Activated CD4-positive, alpha-beta T cell treated with anti-CD3 and anti-CD28 coated beads, Interleukin-2, amount 10 ng/mL, durations not matched to agents 7 days and 5 days (primary cell): ENCODE measurements at regions not wholly inside any gene's neighbourhood (a gene's known extent, or its start where the extent isn't known, plus 50 kb on each side); places are given as distances from the start of the nearest gene placed in this dataset.

Experiments
- CTCF ChIA-PET: fragments of 350-600 bp; sonication (Branson Sonifier 250); formaldehyde crosslinking; loops from one replicate; lab custom pipeline; 2021; ENCODE audit warnings: antibody characterized with exemption; lab: Charles Lee
- POLR2A ChIA-PET: fragments of 350-600 bp; sonication (Branson Sonifier 250); formaldehyde crosslinking; loops from one replicate; lab custom pipeline; 2021; ENCODE audit warnings: antibody characterized with exemption; lab: Charles Lee
- DNase-seq: peaks from one replicate; pipeline ENCODE4 v3.0.0-alpha.2; 2020
- H3K27ac Mint-ChIP-seq: one replicate; pipeline ENCODE4 v1.8.0; 2021; ENCODE audit warnings: mild to moderate bottlenecking, moderate library complexity, mixed read lengths
- H3K27me3 Mint-ChIP-seq: one replicate; pipeline ENCODE4 v1.8.0; 2021; ENCODE audit warnings: mixed read lengths
- H3K36me3 Mint-ChIP-seq: one replicate; pipeline ENCODE4 v1.8.0; 2021; ENCODE audit warnings: low read depth, mixed read lengths
- H3K4me1 Mint-ChIP-seq: one replicate; pipeline ENCODE4 v1.8.0; 2021; ENCODE audit warnings: mixed read lengths
- H3K4me3 Mint-ChIP-seq: one replicate; pipeline ENCODE4 v1.8.0; 2021; ENCODE audit warnings: mild to moderate bottlenecking, moderate library complexity, mixed read lengths
- H3K9me3 Mint-ChIP-seq: one replicate; pipeline ENCODE4 v1.8.0; 2021; ENCODE audit warnings: mixed read lengths

DNA sequence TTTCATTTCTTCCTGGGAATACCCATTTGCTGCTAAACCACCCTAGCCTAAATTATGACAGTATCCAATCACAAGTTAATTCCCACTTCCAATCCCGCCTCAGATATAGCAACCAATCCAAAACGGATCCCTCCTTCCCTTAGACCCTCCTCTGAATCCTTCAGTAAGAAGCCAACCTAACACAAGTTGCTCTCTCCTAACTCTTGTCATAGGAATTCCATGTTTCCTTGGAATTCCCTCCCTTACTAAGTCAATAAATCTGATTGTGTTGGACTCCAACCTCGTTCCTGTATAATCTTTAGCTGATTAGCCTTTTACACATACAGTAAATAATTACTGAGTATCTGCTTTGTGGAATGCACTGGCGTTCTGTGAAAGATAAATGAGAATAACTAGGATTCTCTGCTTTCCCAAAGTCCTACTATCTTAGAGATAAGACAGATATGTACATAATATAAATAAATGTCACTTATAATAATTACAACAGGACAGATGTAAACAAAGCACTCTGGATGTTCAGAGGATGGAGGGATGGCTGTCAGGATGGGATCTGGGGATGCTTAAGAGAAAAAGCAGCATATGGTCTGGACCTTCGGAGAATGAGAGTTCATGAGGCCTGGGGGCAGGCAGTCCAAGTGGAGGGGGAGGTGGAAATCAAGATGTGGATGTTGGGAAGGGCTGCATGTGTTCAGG lies 185.8 kb upstream of the SOX5 start:
- H3K27me3 Mint-ChIP-seq: no peaks in the 10 kb centered on the region
- CTCF ChIA-PET: no interaction called here
- H3K9me3 Mint-ChIP-seq: no peaks in the 10 kb centered on the region
- H3K36me3 Mint-ChIP-seq: no peaks in the 10 kb centered on the region
- H3K27ac Mint-ChIP-seq: no peak overlapping the region
- H3K4me1 Mint-ChIP-seq: no peaks in the 10 kb centered on the region
- DNase-seq: no peak
- POLR2A ChIA-PET: no interaction called here
- H3K4me3 Mint-ChIP-seq: no peak overlapping the region

DNA sequence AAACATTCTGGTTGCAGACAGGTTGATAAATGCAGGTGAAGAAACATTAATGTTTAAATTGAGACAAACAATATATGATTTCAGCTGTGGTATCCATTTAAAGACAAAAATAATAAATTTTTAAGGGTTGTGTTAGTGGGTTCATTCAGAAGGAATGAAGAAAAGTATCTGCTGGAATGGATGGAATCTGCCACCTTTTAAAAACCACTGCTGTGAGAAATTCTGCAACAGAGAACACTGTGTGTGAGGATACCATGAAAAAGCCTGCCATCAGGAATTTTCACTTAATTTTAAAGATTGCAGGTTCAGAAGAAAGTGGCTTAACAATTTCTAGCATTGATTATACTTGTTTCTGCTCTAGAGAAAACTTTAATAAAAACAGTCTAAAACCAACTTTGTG lies 184.6 kb upstream of the SOX5 start:
- Mint-ChIP-seq H3K27ac (no peak overlapping the region), H3K27me3 (no peaks in the 10 kb centered on the region), H3K9me3 (no peaks in the 10 kb centered on the region), H3K36me3 (no peaks in the 10 kb centered on the region), H3K4me3 (no peak overlapping the region), H3K4me1 (no peaks in the 10 kb centered on the region)
- ChIA-PET CTCF (no interaction called here), POLR2A (no interaction called here)
- DNase-seq: no peak

DNA sequence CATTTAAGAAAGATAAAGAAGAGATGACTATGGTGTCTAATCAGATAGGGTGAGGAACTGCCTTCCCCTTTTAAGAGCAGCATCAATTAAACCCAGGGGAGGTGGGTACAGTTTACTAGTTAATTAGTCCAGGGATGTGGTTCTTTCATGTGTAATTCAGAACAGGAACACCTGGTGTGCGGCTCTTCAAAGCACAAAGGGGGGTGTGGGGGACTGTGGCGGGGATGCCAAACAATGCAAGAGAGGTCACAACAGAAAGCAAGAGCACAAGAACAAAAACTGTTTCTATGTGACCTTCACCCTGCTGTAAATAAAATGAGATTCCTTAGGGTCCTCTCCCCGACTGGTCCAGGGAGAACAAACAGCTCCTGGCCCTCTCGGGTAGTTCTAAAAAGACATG lies 183.9 kb upstream of the SOX5 start:
- no peak overlapping the region for H3K4me3 Mint-ChIP-seq
- DNase-seq: no peak
- ChIA-PET POLR2A (no interaction called here), CTCF (no interaction called here)
- H3K36me3 Mint-ChIP-seq: no peaks in the 10 kb centered on the region
- no peaks in the 10 kb centered on the region for H3K9me3 Mint-ChIP-seq
- H3K27me3 Mint-ChIP-seq: no peaks in the 10 kb centered on the region
- H3K4me1 Mint-ChIP-seq: no peaks in the 10 kb centered on the region
- H3K27ac Mint-ChIP-seq: no peak overlapping the region

DNA sequence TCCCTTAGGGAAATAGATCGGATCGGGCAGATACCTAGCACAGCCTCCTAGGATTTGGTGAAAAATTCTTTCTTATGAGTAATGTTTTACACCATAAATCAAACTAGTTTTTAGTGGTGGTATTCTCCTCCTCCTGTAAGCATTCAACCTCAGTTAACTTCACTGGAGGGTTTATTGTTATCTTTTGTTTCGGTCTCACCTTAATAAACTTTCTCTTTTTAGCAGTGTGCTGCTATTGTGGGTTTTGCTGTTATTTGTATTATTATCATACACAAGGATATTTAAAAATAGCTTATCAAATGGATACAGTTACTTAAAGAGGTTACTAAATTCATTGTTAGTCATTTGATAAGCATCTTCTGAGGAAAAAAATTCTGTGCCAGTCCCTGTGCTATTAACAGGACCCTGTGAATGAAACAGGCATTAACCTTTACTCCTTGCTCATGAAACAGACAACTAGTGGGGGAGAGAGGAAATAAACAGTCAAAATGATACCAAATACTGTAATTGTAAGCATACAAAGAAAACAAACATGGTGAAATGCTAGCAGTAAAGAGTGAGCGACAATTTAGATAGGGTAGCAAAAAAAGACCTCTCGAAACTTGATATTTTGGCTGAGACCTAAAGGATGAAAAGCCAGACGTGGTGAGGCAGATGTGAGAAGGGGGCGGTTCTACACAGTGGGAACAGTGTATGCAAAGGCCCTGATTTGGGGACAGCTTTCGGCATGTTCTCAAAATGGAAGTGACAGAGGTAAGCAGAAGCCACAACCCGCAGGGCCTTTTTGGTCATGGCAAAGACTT lies 178.7 kb upstream of the SOX5 start:
- no peak for DNase-seq
- Mint-ChIP-seq H3K4me3 (no peak overlapping the region), H3K27ac (no peak overlapping the region), H3K4me1 (no peaks in the 10 kb centered on the region), H3K9me3 (no peaks in the 10 kb centered on the region), H3K36me3 (no peaks in the 10 kb centered on the region), H3K27me3 (no peaks in the 10 kb centered on the region)
- CTCF ChIA-PET: no interaction called here
- POLR2A ChIA-PET: no interaction called here

DNA sequence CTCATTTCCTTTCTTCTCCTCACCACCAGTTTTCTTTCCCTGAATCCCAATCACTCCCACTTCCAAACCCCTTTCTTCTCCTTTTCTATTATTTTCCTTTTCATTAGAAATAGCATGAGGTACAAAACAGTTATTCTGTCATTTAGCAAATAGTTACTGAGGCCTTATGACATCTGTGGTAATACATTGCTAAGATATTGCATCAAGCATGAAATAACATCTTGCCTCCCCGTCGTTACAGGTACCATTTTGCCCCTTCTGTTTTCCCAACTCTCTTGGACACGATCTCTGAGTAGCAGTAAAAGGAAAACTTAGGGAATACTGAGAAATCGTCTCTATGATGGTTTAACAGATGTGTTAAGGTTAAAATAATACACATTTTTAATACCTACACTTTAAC lies 175.8 kb upstream of the SOX5 start:
- no peak overlapping the region for H3K27ac Mint-ChIP-seq
- no peak overlapping the region for H3K4me3 Mint-ChIP-seq
- H3K4me1 Mint-ChIP-seq: no peaks in the 10 kb centered on the region
- no peak for DNase-seq
- no peaks in the 10 kb centered on the region for H3K9me3 Mint-ChIP-seq
- no peaks in the 10 kb centered on the region for H3K27me3 Mint-ChIP-seq
- H3K36me3 Mint-ChIP-seq: no peaks in the 10 kb centered on the region
- ChIA-PET CTCF (no interaction called here), POLR2A (no interaction called here)

DNA sequence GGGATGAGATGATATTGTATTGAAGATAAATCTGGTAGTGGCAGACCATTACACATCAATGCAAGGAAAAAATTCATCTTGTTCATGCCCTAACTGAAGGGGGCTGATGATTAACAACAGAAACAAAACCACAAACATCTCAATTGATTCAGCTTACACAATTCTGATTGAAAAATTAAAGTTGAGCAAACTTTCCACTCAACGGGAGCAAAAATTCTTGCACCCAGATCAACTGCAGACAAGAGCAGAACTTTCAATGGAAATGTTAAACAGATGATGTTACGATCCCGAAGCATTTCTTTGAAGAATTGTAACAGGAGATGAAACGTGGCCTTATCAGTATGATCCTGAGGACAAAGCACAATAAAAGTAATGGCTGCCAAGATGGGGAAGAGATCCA lies 172.4 kb upstream of the SOX5 start:
- CTCF ChIA-PET: no interaction called here

DNA sequence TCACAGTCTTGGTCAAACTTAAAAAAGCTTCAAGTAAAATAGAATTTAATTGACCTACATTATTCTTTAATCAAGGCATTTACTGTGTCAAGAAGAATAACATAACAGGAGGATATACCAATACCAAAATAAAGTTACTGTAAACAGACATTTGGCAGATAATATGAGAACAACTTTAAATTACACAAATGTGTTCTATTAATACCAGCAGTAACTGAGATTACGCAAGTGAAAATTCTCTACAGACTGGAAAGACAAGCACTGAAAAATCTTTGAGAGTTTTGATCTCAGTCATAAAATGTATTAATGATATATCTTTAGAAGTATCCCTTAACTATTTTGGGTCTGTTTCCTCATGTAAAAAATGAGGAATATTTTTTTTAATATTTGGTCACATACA lies 169.2 kb upstream of the SOX5 start:
- Mint-ChIP-seq H3K4me3 (no peak overlapping the region), H3K27ac (no peak overlapping the region), H3K4me1 (no peaks in the 10 kb centered on the region), H3K36me3 (no peaks in the 10 kb centered on the region), H3K9me3 (no peaks in the 10 kb centered on the region), H3K27me3 (no peaks in the 10 kb centered on the region)
- no peak for DNase-seq
- CTCF ChIA-PET: no interaction called here
- POLR2A ChIA-PET: no interaction called here

More for the DNA sequence above, 172.4 kb upstream of the SOX5 start:
- Mint-ChIP-seq H3K9me3 (no peaks in the 10 kb centered on the region), H3K4me1 (no peaks in the 10 kb centered on the region), H3K27ac (no peak overlapping the region), H3K4me3 (no peak overlapping the region), H3K27me3 (no peaks in the 10 kb centered on the region), H3K36me3 (no peaks in the 10 kb centered on the region)
- POLR2A ChIA-PET: no interaction called here
- DNase-seq: no peak

DNA sequence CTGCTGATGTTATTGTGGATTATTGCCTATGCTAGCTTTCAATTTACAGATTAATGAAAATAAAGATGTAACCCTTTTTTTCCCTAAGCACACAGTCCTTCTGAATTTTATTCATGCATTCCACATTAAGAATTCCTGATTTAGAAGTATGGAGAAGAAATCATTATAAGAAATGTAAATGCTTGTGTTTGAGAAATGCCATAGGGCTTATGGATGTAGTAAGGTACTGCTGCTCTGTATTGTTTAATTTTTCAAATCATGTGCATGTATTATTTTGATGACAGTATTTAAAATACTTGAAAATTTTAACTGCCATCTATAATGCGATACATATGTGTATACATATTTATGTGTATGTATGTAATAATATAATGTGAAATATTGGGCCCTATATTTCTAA lies 167.1 kb upstream of the SOX5 start:
- H3K9me3 Mint-ChIP-seq: no peaks in the 10 kb centered on the region
- no peak for DNase-seq
- no peaks in the 10 kb centered on the region for H3K36me3 Mint-ChIP-seq
- no peak overlapping the region for H3K4me3 Mint-ChIP-seq
- H3K27ac Mint-ChIP-seq: no peak overlapping the region
- ChIA-PET POLR2A (no interaction called here), CTCF (no interaction called here)
- no peaks in the 10 kb centered on the region for H3K4me1 Mint-ChIP-seq
- H3K27me3 Mint-ChIP-seq: no peaks in the 10 kb centered on the region

DNA sequence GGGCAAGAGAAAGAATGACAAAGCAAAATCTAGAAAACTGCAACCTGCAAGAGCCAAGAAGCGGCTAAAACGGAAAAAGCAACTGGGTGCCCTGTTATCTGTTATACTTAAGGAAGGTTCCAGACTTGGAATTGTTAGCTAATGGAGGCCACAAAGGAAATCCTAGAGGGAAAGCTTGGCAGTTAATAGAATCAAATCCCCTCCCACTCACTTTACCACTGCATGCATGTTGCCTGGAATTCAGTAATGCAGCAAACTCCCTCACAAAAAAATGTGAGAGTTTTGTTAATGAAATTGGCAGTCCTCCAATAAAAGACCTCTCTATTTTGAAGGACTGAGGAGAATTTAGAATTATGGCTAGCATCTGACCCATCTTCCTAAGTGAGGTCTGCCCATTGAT lies 164.2 kb upstream of the SOX5 start:
- H3K4me3 Mint-ChIP-seq: no peak overlapping the region
- CTCF ChIA-PET: no interaction called here
- no peaks in the 10 kb centered on the region for H3K27me3 Mint-ChIP-seq
- H3K27ac Mint-ChIP-seq: no peak overlapping the region
- POLR2A ChIA-PET: no interaction called here
- H3K9me3 Mint-ChIP-seq: no peaks in the 10 kb centered on the region
- H3K36me3 Mint-ChIP-seq: no peaks in the 10 kb centered on the region
- no peaks in the 10 kb centered on the region for H3K4me1 Mint-ChIP-seq
- no peak for DNase-seq

DNA sequence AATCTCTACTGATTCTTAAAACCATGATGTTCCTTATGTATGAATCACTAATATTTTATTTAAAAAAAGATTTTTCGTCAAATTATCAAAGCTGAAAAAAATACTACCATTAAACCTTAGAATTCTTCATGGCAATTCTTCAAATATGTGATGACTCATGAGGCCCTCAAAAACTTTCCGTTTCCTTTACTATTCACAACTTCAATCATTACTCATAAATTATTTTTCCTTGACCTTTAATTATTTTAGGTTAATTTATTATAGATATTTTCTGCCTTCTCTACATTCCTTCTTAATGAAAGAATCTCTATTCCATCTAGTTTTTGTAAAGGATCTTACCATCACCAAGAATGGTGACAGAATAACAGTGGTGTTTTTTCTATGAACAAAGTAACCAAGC lies 162.1 kb upstream of the SOX5 start:
- H3K9me3 Mint-ChIP-seq: no peaks in the 10 kb centered on the region
- CTCF ChIA-PET: no interaction called here
- POLR2A ChIA-PET: no interaction called here
- H3K4me3 Mint-ChIP-seq: no peak overlapping the region
- no peaks in the 10 kb centered on the region for H3K4me1 Mint-ChIP-seq
- H3K27ac Mint-ChIP-seq: no peak overlapping the region
- DNase-seq: no peak
- peaks cover 2% of the 10 kb centered on the region for H3K27me3 Mint-ChIP-seq
- H3K36me3 Mint-ChIP-seq: no peaks in the 10 kb centered on the region

DNA sequence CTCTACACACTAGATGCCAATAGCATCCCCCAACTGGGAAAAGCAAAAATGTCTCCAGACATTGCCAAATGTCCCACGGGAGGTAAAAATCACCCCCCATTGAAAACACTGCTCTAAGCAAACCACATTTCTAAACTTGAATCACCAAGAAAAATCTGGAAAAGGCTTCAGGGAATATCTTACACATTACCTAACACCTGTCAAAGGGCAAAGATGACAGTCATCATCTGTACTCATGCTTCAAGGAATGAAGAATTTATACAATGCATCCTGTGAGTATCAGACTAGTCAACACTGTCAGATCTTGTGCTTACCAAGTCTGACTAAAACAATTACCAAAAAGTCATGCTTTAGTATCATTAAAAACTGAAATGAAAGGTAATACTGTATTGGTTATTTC lies 161.6 kb upstream of the SOX5 start:
- no peak for DNase-seq
- Mint-ChIP-seq H3K27me3 (peaks cover 2% of the 10 kb centered on the region), H3K4me3 (no peak overlapping the region), H3K4me1 (no peaks in the 10 kb centered on the region), H3K9me3 (no peaks in the 10 kb centered on the region), H3K27ac (no peak overlapping the region), H3K36me3 (no peaks in the 10 kb centered on the region)
- CTCF ChIA-PET: no interaction called here
- POLR2A ChIA-PET: no interaction called here

DNA sequence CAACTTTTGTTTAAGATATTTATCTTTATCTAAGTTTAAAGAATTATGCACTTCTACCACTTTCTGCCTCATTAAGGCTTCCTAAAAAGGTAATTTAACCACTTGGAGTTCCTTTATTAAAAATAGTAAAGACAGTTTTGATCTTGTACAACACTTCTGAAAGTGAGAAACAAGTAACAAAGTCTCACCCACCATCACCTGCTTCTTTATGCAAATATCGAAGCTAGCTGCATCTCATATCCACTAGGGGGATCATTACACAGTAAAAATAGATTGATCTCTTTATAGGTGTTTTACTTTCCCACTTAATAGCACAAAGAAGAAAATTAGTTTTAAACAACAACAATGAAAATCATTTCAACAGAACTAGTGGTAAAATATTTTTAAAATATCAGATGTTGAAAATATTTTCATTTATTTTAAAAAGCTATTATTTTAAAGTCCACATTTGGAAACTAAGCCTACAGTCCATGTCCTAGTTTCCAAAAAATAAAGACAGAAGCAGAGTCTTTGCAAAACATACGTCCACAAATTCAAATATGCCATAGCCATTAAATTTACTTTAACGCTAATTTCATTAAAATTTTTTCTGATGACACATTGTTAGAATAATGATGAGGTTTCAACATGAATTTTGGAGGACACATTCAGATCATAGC lies 160.0 kb upstream of the SOX5 start:
- Mint-ChIP-seq H3K9me3 (no peaks in the 10 kb centered on the region), H3K27ac (no peak overlapping the region), H3K27me3 (peaks cover 2% of the 10 kb centered on the region), H3K4me3 (no peak overlapping the region), H3K4me1 (no peaks in the 10 kb centered on the region), H3K36me3 (no peaks in the 10 kb centered on the region)
- no peak for DNase-seq
- ChIA-PET POLR2A (no interaction called here), CTCF (no interaction called here)

DNA sequence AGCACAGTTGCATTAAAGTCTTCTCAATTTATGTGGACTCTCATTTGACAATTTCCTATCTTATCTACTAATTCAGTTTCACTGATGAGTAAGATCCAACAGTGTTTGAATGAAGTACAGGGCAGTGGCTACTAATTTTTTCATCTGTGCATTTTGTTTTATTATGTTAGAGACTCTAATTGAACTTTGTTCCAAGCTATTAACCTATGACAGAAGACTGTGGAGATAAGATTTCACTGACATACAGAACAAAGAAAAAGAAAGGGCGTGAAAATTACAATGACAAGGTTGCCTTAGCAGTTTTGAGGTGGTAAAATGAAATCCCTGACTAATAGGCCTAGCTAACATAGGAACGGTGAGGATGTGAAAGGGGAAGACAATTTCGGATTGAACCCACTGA lies 153.2 kb upstream of the SOX5 start:
- POLR2A ChIA-PET: no interaction called here
- DNase-seq: no peak
- Mint-ChIP-seq H3K27me3 (no peaks in the 10 kb centered on the region), H3K4me3 (no peak overlapping the region), H3K4me1 (no peaks in the 10 kb centered on the region), H3K36me3 (no peaks in the 10 kb centered on the region), H3K9me3 (no peaks in the 10 kb centered on the region), H3K27ac (no peak overlapping the region)
- CTCF ChIA-PET: no interaction called here
